NK-92 treated with Interleukin-12 subunit alpha and Interleukin-12 subunit beta, amount 100 ng/mL, for 24 hours (cell line): ENCODE measurements at regions not wholly inside any gene's neighbourhood (a gene's known extent, or its start where the extent isn't known, plus 50 kb on each side); places are given as distances from the start of the nearest gene placed in this dataset.

Experiments
- DNase-seq: peaks from one replicate; lab custom pipeline; 2025; lab: John Stamatoyannopoulos, UW

DNA sequence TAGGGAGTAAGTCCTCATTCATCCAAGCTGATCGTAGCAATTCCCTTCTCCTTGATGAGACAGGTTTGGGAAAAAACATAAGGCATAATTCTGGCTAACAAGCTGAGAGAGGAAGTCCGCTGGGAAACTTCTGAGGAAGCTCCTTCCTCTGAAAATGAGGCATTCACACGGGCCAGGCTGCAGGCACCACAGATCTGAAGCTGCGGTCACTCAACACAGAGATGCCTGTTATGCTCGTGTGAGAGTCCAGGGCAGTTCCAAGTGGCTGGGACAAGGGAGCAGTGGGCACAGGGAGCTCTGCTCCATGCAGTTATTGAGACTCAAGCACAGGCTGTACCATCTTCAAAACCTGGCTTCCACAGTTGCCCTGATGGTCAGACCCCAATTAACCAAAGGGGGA lies 200.9 kb upstream of the ID2 start:
- DNase-seq, result no peak

DNA sequence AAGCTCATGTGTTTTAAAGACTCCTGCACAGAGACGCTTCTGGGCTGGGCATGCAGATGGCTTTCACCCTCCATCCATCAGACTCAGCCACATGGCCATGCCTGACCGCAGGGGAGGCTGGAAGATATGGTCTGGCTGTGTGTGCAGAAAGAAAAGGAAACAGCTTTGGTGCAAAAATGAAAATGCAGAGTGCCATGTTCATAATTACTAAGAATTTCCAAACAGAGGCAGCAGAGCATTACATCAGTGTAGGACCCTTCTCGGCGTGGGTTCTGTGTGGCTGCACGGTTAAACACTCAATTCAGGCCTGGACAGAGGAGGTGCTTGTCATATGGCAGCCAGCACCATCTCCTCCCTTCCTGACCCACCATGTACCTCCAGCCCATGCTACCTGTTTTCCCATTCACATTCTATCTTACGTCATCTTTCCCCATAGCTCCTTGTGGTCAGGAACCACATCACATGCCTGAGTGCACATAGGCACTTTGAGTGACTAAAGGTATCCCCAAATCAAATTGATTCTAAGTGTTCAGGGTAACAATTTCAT lies 200.3 kb upstream of the ID2 start:
- DNase-seq, result peak; percentile 70

DNA sequence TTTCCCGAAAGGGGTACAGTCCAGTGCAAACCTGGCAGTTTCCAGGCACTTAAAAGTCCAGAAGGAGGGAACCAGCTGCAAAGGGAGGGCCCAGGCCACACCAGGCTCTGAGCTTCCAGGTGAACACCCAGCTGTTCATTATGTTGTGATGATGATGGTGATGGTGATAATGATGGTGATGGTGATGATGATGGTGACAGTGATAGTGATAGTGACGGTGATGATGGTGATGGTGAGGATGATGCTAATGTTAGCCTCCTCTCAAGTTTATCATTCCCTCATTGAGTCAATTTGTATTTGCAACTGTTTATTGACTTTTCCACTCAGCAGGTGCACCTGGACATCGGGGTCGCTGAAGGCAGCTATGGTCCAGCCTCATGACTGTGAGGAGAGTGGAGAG lies 199.4 kb upstream of the ID2 start:
- DNase-seq, result no peak

DNA sequence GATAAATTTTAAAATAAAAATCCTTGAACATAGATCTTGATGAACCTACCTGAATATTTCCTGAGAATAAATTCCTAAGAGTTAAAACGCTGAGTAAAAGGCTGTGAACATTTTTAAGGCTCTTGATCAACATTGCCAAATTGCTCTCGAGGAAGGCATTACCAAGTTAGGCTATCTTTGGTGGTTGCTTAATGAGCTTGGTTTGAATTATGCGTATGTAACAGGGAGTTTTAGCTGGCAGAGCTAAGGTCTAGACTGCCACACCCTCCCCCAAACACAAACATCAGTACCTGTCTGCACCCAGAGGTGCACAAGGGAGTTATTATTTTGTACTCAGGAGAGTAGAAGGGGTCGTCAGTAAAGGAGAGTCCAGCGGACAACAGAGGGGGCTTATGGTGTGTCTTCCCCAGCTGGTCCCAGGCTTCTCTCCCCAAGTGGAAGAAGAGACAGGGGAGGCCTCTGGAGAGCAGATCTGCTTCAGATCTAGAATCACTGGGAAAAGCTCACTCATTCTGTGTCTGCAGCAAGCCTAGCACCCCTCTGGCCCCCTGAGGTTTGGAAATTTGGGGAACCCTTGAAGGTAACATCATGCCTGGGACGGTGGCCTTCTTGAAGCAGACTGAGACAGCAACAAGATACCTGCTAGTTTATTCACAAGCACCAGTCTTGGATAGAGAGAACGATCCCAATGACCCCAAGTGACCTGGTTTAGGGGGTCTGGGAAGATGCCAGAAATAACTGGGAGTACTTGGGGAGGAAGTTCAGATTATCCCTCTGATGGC lies 197.2 kb upstream of the ID2 start:
- no peak for DNase-seq

DNA sequence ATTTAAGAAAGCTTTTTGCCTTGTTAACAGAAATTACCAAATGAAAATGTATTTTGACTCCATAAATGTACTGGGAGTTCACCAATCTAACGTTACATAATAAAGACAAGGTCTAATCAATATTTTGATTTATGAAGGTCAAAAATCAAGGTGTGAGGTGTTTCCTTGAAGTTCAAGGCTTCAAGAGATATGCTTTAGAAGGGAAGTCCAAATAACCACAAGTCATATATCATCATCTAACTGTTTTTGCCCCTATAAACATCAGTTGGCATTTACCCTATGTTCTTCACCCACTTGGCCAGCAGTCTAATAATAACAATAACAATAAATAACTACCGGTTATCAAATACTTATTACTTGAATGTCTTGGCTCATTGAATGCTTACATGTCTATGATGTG lies 196.1 kb upstream of the ID2 start:
- DNase-seq, result no peak

DNA sequence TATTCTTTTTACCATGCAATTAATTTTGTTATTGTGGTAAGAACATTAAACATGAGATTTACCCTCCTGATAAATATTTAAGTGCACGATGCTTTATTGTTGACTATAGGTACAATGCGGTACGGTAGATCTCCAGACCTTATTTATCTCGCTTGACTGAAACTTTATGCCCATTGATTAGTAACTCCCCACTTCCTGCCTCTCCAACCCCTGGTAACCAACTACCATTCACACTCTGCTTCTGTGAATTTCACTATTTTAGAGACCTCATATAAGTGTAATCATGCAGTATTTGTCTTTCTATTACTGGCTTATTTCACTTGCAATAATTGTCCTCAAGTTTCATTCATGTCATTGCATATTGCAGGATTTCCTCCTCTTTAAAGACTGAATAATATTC lies 195.7 kb upstream of the ID2 start:
- DNase-seq, result no peak

DNA sequence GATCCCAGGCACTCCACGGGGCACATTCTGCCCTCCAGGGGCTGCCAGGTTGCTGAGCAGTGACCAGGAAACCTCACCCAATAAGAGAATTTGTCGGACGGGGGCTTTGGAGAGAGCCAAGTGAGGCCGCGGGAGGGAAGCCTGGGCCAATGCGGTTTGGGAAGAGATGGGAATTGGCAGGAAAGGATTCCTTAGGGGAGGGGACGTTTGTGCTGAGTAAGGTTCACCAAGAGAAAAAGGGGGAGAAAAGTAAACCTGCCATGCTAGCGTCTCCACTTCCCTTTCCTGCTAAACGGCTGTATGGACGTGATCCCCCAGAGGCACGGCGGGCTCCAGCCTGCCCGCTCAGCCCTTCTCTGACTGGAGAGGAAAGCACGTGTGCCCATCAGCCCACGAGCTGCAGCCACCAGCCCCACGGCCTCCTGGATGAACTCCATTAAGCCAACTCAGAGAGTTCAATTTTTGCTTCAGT lies 194.4 kb upstream of the ID2 start:
- peak; percentile 43 for DNase-seq

DNA sequence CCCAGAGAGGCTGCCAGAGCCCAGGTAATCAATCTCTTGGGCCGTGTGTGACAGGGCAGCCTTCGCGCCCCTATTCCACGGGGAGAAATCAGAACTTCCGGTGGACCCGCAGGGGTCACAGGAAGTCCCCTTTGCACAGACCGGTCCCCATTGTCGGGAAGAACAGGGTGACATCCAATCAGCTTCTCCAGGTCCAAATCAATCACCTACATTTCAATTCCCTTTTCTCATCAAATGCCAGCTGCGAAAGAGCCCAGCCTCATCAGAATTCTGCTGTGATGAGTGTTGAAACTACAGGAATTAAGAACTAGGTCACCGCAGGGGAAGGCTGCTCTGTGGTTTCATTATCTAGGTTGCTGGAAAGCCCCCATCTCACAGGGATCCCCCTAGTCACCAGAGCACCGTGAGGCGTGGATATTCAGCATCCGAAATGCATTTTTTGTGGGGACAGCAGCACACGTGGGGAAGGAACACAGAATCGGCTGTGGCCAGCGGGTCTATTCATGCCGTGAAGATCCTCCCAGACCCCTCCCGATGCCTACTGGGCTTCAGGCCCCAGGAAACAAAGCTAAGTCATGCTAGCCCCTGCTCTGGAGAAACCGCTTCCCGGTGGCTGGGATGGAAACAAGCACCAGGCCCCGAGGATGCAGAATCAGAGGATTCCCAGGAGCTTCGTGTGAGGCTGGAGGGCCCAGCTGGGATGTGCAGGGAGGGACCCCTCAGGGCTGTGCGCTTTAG lies 193.7 kb upstream of the ID2 start:
- peak; percentile 72 for DNase-seq

DNA sequence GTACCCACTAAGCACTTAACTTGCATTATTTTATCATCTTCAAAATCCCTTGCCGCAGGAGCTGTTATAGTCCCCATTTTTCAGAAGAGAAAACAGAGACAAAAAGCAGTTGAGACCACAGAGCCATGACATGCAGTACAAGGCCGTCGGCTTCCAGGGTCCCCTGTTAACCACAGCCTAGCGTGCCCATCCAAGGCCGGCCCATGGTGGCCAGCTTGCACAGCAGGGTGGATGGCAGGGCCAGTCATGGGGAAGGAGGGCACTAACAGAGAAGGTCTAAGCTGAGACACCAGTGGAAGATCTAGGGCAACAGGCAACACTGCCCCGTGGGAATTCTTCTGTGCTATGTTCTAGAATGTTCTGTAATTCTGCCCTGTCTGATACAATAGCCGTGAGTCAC lies 192.6 kb upstream of the ID2 start:
- no peak for DNase-seq

DNA sequence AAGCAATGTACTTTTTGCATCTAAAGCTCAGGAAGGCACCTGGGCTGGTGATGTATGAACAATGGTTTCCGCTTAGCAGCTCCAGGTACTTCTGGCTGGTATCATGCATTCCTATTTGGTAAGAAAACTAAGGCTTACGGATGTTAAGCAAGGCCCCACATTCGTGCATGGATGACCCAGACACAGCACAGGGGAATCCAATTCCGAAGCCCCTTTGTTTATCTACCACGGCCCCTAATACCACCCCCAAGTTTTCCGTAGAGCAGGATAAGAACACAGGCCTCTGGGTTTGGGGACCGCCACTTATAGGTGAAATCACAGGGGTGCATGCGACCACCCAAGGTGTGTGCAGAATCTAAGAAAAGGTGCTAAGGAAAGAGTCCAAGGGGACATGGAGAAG lies 192.1 kb upstream of the ID2 start:
- no peak for DNase-seq

DNA sequence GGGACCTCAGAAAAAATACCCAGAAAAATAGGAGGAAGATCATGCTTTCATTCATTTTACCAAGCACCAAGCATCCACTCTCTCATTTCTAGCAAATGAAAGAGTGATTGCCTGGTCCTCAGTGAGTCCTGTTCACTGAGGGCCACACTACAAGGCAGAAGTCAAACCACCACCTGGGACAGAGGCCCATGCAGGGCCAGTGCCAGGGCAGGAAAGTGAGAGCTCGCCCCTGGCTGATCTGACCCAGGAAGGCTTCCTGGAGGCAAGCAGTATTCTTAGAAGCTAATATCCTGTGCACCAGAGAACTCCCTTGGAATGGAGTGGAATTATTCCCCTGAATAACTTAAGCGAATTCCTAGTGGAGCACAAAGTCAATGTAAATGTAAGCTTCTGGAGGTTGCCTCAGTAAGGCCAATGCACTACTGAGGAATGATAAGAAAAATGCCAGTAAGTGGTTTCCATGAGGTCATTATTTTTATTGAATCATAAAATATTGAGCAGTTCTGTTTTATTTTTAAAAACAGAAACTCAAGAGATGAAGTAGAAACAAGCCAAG lies 191.6 kb upstream of the ID2 start:
- DNase-seq, result no peak

DNA sequence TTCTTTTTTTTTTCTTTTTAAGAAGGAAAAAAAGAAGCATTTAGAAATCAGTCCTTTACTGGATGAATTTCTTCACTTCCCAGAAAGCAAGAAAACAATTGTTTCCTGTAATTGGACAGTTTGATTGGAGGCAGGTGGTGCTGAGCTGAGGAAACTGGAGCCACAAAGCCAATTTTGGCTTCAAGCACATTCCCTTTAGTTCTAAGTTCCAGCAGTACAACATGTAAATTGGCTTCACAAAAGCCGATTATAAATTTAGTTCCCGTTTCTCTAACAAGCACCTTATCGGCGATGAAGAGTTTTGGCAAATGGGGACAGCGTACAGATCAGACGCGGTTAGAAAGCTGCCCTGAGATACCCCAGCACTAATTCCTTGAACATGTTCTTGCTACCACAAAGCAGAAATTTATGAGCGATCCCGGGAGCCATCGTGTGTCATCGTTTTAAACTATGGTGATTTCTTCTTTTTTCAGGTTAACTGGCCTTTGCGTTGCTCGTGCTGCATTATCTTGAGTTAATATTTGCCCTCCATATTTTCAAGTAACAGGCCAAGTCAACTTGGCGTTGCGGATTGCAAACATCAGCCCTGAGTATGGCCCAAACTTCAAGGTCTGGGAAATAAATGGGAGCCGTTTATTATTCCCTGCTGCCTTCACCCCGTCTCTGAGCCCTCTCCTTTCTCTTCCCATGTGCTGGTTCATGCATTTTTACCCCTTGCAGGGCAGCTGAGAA lies 190.4 kb upstream of the ID2 start:
- no peak for DNase-seq

DNA sequence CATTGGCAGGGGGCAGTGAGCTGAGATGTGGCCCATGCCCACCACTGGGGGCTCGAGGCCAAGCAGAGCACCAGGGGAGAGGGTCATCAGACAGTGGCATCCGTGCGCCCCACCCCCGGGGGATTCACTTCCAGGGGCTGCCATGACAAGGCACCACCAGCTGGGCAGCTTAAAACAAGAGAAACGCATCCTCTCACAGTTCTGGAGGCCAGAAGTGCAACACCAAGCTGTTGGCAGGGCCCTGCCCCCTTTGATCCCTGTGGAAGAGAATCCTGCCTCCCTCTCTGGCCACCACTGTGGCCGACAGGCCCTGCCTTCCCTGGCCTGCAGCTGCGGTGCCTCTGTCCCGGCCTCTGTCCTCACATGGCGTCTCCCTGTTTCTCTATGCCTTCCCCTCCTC lies 187.7 kb upstream of the ID2 start:
- DNase-seq, result no peak

DNA sequence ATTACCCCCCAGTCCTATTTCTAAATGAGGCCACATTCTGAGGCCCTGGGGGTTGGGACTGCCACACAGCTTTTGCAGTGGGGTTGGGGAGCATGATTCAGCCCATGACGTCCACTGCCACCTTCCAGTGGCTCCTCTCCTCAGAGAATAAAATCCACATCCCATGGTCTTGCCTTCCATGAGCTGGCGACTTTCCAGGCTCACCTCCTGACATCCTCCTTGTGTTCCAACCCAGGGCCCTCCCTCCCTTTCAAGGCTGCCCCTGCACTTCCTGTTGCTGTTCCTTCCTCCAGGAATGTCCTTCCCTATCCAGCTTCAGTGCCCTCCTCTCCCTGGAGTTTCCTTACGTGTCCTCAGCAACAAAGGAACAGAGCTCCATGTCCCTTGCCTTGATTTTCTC lies 187.3 kb upstream of the ID2 start:
- DNase-seq, result no peak

DNA sequence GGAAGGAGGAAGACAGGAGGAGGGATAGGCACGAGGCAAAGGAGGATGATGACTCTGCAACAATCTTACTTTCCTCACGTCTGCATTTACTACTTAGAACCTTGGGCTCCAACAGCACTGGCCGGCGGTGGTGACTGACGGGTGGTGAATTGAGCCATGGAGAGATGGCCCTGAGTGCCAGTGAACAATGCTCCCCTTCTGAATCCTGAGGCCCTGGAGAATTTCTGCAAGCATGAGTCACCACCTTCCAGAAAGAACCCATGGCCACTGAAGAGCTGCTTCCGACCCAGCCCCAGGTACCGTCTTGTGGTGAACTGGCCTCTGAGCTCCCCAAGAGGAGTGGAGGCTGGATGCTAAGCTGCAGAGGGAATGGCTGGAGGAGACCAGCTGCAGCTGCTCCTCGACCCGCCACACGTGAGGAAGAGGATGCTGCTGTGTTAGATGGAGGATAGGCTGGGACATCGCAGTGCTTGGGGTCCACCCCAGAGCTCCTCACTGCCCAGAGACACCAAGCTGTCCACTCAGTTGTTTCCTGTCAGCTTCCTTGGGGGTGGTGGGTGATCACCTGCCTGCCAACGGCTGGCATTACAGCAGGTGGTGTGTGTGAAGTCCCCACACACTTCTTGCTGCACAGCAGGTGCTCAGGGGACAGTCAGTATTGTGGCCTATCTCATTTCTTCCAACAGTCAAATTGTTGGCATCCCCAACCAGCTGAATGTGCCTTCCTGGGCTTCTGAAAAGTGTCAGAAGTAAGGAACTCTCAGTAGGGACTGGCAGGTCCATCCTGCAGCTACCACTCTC lies 186.5 kb upstream of the ID2 start:
- no peak for DNase-seq

DNA sequence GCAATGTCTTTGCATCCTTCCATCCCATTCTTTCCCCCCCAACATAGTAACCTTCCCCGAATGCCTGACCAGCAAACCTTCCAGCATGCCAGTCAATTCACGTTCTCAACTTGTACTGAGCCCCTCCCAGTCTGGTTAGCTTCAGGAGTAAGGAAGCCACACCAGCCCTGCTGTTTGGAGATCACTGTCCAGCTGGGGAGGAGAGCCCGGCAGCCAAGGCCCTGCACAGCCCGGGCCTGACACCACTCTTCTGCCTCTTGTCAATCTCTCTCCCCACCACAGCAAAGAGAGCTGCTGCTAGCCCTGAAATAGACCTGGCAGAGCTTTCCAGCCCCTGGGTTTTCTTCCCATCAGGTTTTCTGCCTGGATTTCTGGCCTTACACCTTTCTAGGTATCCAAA lies 185.8 kb upstream of the ID2 start:
- no peak for DNase-seq

DNA sequence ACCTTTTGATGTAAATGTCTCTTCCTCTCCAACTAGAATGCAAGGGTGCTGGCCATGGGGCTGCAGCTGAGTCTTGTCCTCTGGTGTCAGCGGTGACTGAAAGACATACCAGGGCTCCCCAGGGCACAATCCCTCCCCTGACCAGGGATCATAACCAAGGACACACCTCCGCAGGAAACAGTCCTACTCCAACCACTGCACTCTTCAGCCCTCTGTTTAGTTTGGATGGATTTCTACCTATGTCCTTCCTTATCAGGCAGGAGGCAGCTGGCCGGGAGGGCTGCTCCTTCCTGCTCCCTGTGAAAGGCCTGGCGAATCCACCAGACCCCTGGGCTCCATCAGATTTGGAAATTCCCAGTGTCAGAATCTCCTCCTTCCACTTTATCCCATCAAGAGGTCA lies 185.2 kb upstream of the ID2 start:
- no peak for DNase-seq

DNA sequence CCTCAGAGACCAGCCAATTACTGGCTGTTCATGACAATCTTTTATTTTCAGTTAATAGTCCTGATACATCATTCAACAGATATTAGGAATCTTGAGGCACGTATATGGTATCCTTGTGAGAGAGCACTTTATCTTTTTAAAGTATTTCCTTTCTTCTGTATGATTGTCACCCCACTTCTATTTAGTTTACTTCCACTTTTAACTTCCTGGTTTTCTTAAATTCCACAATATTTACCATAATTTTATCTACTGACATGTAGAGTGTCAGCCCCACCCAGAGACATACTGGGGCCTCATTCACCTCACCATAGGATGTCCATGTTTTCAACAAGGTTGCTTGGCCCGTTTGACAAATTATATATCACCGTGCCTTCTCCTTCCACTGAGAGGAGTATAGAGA lies 182.9 kb upstream of the ID2 start:
- no peak for DNase-seq

DNA sequence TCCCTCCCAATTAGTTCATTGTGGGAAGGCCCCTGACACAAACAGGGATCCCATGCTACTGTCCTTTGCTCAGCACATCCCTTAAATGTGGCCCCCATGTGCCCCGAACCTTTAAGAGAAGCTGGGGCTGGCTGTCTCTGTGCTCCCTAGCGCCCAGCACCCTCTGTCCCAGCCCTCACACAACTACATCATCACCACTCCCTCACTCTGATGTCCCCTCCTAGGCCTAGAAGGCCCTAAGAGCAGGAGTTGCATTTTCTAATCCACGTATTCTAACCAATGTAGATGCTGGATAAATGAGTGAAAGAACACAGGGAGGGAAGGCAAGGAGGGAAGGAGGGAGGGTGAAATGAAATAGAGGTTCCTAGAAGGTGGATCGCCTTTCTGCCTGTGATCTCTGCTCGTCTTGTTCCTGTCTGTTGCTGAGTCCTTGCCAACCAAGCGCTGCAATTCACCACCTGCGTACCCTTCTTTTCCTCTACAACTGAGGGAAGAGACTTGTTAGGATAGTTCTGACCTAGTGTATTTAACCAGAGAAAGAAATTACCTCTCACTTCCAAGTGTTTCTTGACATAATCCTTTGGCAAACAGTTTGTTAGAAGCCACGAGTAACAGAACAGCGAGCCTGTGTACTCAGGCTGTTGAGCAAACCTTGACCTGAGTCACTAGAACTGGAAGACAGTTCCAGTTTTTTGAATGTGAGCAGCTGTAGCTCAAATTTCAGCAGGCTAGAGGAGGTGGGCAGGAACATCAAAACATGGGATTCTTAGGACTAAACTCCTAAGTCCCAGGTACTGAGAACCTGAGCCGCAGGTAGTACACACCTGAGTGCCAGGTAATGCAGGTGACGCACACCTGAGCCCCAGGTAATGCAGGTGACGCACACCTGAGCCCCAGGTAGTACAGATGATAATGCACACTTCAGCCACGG lies 181.5 kb upstream of the ID2 start:
- DNase-seq, result no peak

DNA sequence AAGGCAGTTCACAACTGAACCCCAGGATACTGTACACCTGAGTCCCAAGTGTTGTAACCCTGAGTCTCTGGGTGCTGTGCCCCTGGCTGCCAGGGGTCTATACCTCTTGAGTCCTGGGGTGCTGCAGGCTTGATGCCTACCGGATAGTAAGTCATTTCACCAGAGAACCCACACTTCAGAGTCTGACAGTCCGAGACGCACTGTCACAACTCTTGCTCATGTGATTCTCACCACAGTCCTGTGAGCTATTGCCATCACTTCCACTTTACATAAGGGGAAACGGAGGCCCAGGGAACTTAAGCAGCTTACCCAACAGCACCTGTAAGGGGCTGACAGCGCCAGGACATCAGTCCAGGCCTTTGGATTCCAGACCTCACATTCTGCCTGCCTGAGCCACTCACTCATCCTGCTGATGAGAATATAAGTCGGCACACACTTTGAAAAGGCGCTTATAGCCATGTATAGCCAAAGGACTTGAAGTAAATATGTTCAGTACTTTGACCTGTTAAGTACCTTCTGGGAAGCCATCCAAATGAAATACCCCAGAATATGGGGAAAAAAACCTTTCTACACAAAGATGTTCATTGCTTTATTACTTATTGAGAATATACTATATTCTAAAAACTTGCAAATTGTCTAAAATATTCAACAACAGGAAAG lies 180.7 kb upstream of the ID2 start:
- DNase-seq, result no peak
